Ishikawa (cell line): ENCODE measurements at regions not wholly inside any gene's neighbourhood (a gene's known extent, or its start where the extent isn't known, plus 50 kb on each side); places are given as distances from the start of the nearest gene placed in this dataset.
A peak's percentile ranks its signal among the peaks of the same experiment; 100 is the strongest.

Experiments used
- CEBPB ChIP-seq: IDR thresholded peaks from 2 replicates; pipeline ENCODE4 v1.6.1; 2012
- CREB1 ChIP-seq: IDR thresholded peaks from 2 replicates; pipeline ENCODE4 v1.6.1; 2012; ENCODE audit warnings: low read depth
- EGR1 ChIP-seq: IDR thresholded peaks from 2 replicates; pipeline ENCODE4 v1.6.1; 2012
- EP300 ChIP-seq: IDR thresholded peaks from 2 replicates; pipeline ENCODE4 v1.6.1; 2012; ENCODE audit warnings: borderline replicate concordance
- FOXM1 ChIP-seq: IDR thresholded peaks from 2 replicates; pipeline ENCODE4 v1.6.1; 2012; ENCODE audit warnings: low read depth, borderline replicate concordance
- NFIC ChIP-seq: IDR thresholded peaks from 2 replicates; pipeline ENCODE4 v1.6.1; 2012
- RAD21 ChIP-seq: IDR thresholded peaks from 2 replicates; pipeline ENCODE4 v1.6.1; 2012; ENCODE audit warnings: low read depth
- TAF1 ChIP-seq: IDR thresholded peaks from 2 replicates; pipeline ENCODE4 v1.6.1; 2012; ENCODE audit warnings: low read depth, mild to moderate bottlenecking
- TCF12 ChIP-seq: IDR thresholded peaks from 2 replicates; pipeline ENCODE4 v1.6.1; 2012; ENCODE audit warnings: low read depth
- TEAD4 ChIP-seq: IDR thresholded peaks from 2 replicates; pipeline ENCODE4 v1.6.1; 2012
- YY1 ChIP-seq: IDR thresholded peaks from 2 replicates; pipeline ENCODE4 v1.6.1; 2012; ENCODE audit warnings: low read depth
- ZBTB7A ChIP-seq: IDR thresholded peaks from 2 replicates; pipeline ENCODE4 v1.6.1; 2012; ENCODE audit warnings: low read depth
- TF ChIP-seq, protein P1 (sequence below): IDR thresholded peaks from 2 replicates; pipeline ENCODE4 v1.6.1; 2012; ENCODE audit warnings: low read depth, mild to moderate bottlenecking
- TF ChIP-seq, protein P2 (sequence below): IDR thresholded peaks from 2 replicates; pipeline ENCODE4 v1.6.1; 2012
- TF ChIP-seq, protein P3 (sequence below): IDR thresholded peaks from 2 replicates; pipeline ENCODE4 v1.6.1; 2012

DNA sequence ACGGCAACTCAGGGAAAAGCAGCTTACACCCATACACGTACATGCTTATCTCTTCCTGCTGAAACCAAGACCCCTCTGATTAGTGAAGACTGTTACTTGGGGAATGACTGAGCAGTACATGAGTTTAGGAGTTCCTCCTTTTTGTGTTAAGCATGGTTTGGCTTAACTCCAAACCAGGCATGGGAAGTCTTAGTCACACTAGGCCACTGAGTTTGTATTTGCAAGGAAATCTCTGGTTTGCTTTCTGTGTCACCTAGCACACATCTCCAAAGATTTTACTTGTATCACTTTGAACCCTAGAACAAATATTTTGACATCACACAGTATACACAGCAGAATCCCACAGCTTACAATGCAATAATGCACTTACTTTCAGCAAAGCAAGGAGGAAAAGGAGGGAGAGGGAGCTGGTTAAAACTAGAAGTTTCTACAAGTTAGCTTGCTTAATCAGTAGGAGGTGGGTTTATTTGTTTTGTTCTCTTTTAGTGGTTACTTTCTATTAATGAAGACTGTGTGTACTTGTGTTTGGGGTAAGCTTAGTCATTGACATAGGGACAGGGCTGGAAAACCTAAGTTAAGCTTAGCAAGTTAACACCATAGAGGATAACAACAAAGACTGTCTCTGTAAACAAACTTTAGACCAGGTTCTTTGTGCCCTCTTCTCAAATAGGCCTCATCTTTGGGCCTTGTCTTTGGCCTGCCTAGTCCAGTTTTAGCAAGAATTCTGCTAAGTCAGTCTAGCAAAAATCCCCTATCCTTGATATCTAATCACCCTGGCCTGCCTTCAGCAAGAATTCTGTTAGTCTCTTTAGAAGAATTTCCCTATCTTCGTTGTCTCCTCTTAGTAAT is 219.4 kb downstream of the MREG start:
- TF ChIP-seq NFIC (peak; percentile 52), CEBPB (no peak), RAD21 (no peak), TEAD4 (no peak), EP300 (no peak), FOXM1 (no peak)

DNA sequence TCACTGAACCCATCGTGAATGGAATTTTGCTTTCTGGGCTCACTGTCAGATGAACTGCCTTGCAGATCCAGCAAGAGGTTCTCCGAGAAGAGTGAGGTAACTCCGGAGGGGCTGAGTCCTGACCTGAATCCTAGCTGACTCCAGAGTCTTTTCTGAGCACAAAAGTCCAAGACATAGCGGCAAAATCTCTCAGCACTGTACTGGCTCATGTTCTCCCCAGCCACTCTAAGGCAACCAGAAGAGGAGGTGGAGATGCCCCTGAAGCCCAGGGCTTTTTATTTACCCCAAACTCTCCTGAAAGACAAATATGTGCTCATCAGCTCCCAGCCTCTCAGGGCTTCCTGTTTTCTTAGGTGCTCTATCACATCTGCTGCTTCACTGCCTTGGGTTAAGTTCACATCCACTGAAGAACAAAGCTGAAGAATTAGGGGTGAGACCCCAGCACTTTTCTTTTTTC is 221.8 kb downstream of the MREG start:
- TF ChIP-seq, protein P1, sequence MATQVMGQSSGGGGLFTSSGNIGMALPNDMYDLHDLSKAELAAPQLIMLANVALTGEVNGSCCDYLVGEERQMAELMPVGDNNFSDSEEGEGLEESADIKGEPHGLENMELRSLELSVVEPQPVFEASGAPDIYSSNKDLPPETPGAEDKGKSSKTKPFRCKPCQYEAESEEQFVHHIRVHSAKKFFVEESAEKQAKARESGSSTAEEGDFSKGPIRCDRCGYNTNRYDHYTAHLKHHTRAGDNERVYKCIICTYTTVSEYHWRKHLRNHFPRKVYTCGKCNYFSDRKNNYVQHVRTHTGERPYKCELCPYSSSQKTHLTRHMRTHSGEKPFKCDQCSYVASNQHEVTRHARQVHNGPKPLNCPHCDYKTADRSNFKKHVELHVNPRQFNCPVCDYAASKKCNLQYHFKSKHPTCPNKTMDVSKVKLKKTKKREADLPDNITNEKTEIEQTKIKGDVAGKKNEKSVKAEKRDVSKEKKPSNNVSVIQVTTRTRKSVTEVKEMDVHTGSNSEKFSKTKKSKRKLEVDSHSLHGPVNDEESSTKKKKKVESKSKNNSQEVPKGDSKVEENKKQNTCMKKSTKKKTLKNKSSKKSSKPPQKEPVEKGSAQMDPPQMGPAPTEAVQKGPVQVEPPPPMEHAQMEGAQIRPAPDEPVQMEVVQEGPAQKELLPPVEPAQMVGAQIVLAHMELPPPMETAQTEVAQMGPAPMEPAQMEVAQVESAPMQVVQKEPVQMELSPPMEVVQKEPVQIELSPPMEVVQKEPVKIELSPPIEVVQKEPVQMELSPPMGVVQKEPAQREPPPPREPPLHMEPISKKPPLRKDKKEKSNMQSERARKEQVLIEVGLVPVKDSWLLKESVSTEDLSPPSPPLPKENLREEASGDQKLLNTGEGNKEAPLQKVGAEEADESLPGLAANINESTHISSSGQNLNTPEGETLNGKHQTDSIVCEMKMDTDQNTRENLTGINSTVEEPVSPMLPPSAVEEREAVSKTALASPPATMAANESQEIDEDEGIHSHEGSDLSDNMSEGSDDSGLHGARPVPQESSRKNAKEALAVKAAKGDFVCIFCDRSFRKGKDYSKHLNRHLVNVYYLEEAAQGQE: no peak
- TF ChIP-seq EP300 (no peak), EGR1 (no peak), RAD21 (no peak), NFIC (no peak), TEAD4 (no peak), YY1 (no peak), CREB1 (no peak), TAF1 (no peak), ZBTB7A (no peak), CEBPB (no peak), FOXM1 (no peak), TCF12 (no peak)
- TF ChIP-seq, protein P2, sequence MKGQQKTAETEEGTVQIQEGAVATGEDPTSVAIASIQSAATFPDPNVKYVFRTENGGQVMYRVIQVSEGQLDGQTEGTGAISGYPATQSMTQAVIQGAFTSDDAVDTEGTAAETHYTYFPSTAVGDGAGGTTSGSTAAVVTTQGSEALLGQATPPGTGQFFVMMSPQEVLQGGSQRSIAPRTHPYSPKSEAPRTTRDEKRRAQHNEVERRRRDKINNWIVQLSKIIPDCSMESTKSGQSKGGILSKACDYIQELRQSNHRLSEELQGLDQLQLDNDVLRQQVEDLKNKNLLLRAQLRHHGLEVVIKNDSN: no peak
- TF ChIP-seq, protein P3, sequence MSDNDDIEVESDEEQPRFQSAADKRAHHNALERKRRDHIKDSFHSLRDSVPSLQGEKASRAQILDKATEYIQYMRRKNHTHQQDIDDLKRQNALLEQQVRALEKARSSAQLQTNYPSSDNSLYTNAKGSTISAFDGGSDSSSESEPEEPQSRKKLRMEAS: no peak

DNA sequence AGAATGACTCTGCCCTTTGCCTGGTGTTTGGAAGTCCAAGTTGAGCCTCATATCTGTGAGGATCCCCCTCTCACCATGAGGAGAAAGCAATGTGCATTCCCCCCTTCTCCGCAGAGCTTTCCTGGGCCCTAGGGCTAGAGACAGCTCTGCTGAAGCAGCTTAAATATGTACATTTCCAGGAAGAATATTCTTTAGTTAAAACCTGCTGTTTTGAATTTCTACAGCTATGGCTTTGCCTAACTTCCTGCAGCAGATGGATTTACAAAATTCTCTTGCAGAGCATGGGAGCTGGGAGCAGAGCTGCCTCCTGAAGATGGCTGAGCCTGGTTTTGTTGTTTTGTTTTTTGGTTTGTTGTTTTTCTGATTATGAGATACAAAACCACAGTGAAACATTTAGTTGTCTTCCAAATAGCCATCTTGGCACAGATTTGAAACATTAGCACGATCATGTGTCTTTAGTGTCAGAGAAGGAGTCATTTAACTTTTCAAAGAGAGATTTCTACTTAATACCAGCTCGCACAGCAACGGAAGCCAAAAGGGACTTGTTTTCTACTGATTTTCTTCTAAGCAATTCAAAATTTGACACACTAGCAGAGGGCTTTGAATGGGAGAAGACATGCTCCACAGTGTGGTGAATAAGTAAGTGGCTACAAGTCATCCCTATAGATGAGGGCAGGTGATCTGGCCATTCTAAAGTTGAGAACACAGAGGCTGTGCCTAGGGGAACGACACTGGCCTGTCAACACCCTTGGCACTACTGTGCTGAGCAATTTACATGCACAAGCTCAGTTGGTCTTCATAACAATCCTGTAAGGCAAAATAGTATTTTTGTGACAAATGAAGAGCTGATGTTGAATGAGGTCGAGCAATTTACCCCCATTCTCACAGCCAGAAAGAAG is 222.6 kb downstream of the MREG start:
- TF ChIP-seq, protein P1: no peak
- TF ChIP-seq YY1 (no peak), CREB1 (no peak), EGR1 (no peak), TCF12 (no peak), FOXM1 (no peak), NFIC (no peak), ZBTB7A (no peak), CEBPB (no peak), EP300 (no peak), TEAD4 (no peak)
- TF ChIP-seq, protein P3: no peak
- TF ChIP-seq, protein P2: no peak

DNA sequence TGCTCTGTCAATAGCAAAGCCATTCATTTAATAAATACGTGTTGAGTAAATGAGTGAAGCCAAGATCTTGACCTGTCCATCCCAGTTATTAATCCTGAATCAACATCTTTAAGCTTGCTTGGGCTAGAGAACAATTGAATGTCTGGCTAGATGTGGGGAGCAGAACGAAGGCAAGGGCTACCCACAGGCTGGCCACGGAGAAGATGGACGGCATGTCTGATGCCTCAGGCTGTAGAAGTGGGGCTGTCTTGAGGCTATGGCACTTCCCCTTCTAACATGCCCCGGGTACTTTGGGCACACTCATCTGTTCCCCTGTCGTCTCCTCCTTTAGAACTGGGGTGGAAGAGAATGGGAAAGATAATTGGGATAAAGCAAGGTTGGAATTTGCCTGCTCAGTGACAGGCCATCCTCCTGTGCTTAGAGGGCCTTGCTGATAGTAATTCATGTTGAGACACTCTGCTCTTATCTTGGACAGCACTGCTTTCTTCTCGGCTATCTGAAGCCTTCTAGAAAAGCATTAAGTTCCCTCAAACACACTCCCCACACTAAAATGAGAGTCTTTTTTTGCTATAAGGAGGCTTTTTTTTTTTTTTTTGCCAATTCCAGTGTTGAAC is 225.7 kb downstream of the MREG start:
- TF ChIP-seq, protein P3: no peak
- no peak for TF ChIP-seq CEBPB
- no peak for TF ChIP-seq YY1

DNA sequence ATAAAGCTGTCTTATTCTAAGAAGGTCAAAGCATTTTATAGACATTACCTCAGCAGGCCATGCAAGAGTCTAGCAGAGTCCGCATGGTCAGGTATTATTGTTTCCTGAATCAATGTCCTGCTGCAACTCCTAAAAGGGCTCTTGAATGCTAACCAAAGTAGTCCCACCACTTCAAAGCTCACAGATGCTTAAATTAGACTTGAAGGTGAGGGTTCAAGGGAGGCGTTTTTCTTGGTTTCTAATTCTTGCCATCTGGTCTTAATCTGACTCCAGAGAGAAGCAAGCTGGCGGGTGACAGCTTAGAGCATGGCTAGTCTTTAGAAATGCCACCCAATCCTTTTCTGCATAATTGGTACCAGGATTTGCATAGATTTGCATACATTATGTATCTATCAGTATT is 226.3 kb downstream of the MREG start:
- TF ChIP-seq CREB1 (no peak), EP300 (no peak), FOXM1 (no peak), CEBPB (no peak), TAF1 (no peak), TCF12 (no peak), EGR1 (no peak), YY1 (no peak), ZBTB7A (no peak), NFIC (no peak), RAD21 (no peak), TEAD4 (no peak)
- TF ChIP-seq, protein P2: no peak
- TF ChIP-seq, protein P3: no peak
- TF ChIP-seq, protein P1: no peak
